ENCODE measurements at regions not wholly inside any gene's neighbourhood (a gene's known extent, or its start where the extent isn't known, plus 50 kb on each side); places are given as distances from the start of the nearest gene placed in this dataset.
"Not testable (repeated sequence)": the region's sequence is repeated elsewhere in the genome, so short reads cannot be mapped to it uniquely, and the experiment has no call there.

DNA sequence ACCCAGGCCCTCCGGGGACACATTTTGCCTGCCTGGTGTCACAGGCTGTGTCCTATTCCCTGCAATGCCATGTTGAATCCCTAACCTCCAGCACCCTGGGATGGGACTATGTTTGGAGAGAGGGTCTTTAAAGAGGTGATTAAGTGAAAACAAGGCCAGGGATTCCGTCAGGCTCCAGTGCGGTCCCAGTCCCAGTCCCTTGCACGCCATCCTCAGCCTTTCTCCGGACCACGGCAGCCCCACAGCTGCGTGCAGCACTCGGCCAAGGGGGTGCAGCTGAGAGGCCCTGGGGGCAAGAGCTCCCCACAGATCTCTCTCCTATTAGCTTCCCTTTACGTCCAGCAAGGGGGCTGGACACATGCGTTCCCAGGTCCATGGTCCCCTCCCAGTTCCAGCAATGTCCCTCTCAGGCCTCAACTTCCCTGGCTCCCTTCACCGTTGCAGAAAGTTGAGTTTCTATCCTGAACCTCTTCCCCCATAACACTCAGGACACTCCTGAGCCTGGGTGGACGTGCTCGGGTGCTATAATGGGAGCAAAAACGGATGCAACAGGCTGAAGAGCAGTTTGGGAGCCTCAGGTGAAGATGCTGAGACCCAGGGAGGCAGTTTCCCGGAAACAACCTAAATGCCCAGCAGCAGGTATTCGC is 1422.7 kb downstream of the BRD1 start:
- no peak for DNase-seq

DNA sequence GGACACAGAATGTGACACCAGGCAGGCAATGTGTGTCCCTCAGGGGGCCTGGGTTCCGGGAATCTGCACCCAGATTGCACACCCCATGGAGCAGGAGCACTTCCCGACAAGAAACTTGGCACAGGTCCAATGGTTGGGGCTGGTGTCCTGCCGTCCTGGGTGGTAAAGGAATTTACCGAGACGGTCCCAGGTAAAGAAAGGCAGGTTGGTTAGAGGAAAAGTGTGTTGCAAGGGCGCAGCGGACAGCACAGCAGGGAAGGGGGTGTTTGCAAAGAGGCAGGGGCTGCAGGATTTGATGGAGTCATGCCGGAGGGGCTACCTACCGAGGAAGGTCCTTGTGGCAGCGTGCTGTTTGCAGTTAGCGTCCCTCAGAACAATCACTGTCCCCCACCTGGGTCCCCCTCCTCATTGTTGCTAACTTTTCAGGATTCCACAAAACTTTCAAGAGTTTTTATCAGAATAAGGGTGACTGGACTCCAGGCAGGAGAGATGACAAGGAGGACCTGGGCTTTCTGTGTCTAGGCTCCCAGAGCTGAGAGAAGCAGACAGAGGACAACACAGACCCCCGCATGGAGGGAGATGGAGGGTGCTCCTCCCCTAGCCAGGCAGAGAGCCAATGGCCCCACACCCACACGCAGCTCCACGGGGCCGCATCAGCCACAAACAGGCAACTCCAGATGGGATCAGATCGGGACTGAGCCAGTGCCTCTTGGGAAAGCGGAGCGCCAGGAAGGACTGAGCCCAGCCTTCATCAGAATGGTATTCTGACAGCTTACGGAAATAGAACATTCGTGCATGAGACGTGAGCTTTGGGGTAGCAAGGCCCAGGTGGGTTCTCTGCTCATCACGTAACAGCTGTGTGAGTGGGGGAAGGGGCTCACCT is 1423.9 kb downstream of the BRD1 start:
- DNase-seq, result no peak

DNA sequence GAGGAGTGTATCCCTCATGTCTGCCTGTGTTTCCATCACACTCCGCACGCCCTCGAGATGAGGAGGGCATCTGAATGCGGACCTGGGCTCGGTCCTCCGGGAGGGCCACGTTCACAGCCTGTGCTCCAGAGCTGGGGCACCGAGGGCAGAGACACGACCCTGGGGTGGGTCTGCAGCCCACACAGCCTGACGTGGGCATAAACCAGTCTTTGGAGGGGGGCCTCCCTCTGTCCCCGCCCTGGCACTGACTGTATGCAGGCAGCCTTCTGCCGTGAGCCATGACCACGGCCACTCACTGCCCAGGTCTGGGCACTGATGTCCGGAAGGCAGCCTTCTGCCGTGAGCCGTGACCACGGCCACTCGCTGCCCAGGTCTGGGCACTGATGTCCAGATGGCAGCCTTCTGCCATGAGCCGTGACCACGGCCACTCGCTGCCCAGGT is 1425.1 kb downstream of the BRD1 start:
- DNase-seq, result no peak

DNA sequence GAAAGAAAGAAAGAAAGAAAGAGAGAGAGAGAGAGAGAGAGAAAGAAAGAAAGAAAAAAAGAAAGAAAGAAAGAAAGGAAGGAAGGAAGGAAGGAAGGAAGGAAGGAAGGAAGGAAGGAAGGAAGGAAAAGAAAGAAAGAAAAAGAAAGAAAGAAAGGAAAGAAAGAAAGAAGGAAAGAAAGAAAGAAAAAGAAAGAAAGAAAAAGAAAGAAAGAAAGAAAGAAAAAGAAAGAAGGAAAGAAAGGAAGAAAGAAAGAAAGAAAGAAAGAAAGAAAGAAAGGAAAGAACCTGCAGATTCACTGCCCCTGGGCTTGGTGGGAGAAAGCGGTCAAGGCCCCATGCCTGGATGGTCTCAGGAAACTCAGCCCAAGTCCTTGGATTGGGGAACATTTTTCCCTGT is 1426.2 kb downstream of the BRD1 start:
- not testable (repeated sequence) for DNase-seq

DNA sequence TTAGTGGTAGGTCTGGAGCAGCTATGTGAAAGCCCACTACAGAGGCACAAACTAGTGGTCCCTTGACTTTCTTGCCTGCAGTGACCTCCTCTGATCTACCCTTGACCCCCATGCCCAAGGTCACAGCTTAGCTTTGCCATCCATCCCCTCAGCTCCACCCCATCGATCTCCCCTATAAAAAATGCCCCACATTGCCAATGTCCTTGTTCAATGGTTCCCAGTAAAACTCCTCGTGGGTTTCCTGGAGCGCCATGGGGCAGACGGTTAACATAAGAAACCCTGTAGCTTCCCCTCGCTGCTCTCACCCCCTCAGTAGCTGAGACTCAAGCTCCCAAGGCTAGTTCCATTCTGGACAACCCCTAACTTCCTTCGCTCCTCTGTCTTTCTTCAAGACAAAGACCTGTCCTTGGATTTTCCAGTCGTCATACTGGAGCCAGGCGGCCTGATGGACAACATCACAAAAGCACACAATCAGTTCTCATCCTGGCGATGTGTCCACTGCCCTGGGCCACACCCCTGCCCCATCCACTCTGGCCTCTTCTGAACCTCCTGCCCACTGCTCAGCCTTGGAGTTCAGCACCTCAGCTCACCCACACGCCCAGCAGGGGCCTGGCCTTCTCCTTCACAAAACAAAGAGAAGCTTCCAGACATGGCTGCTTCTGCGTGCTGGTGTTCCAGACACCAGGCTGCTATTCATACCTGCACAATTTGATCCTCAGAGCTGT is 1429.3 kb downstream of the BRD1 start:
- DNase-seq, result no peak

DNA sequence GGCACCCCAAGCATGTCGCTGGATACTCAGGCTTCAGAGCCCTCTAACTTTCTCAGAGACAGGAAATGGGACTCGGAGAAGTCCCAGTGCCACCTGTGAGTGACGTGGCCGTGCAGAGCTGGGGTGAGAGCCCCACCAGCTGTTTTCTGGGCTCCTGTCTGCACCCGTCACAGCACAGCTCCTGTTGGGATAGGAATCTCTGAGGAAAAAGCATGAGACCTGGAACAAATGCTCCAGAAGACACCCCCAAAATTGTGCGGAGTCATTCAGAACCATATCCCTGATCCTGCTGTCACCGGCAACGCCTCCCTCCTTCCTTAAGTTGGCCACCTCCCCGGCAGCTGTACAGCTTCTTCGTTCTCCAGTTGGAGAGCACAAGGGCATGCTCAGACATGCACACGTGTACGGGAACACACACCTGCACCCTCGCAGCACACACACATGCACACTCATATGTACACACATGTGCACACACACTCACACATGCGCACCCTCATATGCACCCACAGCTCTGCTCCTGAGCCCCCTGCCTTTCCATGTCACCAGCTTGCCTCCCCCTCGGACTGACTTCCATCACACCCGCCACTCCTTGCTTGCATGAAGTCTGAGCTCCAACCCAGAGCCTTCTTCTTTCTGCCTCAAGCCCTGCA is 1430.0 kb downstream of the BRD1 start:
- DNase-seq, result no peak

DNA sequence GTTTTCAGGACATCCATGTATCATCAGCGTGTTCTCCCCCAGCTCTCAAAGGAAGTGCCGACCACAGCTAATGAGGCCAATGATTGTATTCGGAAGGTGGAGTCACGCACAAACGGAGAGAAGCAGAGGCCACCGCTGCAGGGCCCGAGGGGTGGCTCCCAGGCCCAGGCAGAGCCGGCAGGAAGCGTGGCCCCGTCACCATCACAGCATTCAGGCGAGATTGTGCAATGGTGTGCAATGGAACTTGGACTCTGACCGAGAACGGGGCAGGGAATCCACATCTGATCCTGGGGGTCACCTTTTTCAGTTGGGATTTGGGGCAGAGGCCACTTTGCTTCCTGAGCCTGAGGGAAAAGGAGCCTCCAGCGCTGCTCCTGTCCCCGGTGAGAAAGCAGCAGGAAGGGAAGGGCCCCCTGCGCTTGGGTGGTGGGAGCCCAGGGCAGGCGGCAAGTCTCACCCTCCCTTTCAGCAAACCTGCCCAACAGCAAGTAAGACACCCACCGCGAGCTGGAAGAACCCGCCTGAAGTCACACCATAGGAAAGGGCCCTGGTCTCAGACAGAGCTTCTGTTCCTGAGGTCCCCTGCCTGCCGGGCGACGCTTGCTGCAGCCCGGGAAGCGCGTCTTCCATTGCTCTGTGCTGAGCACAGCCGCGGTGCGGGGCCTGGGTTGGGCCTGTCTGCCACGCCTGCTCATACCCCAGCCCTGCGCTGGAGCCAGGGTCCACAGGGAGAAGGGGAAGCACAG is 1430.7 kb downstream of the BRD1 start:
- DNase-seq, result no peak

DNA sequence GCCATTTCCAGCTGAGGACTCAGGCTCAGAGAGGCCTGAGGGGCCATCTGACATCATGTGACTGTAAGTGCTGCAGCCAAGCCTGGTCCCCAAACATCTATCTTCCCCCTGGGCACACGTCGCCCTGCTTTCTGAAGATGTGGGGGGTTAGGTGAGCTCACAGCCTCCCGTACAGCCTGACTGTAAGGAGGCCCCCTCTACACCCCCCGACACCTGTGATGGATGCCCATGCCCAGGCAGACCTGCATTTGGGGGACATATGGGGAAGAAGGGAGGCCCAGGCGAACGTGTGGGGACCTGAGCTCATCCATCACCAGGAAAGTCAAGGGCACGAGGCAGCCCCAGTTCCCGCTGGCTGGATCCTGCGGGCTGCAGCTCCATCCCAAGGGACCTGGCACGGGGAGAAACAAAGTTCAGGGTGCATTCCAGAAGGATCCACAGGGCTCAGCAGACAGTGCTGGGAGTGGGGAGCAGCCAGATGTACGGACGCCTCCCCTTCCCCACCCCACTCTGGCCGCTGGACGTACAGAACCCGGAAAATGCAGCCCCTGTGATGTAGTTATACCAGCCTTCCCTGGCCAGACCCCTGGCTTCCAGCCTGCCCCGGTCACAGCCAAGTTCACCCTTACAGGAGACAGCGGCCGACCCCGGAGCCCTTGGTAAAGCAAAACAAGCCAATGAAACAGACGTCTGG is 1431.4 kb downstream of the BRD1 start:
- no peak for DNase-seq

DNA sequence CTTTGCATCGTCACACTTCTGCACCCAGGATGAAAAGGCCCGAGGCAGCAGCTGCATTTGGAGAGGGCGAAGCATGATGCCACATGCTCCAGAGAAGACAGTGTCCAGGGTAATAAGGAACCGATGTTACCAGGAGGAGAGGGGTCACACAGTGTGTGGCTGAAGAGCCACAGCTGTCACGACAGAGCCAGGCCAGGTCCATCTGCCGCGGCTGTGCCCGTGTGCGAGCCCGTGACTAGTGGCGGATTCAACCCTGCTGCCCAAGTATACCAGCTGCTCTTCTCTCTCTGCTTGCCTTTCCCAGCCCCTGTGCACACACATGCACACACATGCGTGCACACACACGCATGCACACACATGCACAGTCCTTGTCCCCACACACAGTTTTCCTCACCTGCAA is 1432.5 kb downstream of the BRD1 start:
- no peak for DNase-seq

DNA sequence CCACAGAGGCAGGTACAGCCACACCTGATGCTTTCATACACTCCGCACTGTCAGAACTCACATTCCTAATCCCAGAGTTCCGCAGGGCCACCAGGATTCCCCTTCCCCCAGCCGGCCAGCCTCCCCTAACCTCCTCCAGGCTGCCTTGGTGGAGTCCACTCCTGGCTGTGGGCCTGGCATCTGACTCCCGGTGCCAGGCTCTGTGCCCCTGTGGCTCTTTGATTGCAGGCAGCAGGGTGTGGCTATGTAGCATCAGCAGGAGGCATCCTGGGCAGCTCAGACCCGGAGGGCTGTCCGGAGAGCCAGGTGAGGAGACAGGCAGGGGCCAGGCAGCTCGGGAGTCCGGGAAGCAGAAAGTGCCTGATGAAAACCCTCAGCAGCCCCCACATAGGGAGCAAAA is 1432.9 kb downstream of the BRD1 start:
- no peak for DNase-seq

DNA sequence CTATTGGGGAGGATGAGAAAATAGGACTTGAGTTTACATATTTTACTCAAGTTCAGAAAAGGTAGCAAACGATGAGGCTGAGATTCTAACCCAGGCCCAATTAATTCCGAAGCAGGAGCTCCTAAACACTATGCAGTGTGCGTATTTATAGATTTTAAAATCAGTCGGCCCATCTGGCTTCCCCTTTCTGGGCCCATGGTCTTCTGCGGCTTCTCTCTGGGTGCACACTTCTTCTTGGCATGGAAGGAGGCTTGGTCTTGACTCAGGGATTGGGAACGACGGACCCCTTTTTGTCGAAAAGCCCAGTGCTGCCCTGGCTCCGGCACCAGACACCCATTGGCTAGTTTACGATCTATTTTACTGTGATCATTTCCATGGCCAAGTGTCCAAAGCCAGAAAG is 1433.8 kb downstream of the BRD1 start:
- DNase-seq, result no peak

DNA sequence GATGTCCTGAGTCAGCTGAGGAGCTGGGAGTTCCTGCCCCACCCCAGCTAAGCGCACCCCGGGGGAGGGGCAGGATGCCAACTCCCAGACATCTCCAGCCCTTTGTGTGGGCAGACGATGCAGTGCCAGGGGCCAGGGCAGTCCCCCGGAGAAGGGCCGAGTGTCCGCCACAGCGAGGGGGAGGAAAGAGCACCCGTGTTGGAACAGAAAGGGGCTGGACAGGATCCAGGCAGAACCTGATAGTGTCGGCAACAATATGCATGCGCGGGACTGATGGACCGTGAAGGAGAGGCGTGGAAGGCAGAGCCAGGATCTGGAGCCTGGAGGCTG is 1434.7 kb downstream of the BRD1 start:
- no peak for DNase-seq

DNA sequence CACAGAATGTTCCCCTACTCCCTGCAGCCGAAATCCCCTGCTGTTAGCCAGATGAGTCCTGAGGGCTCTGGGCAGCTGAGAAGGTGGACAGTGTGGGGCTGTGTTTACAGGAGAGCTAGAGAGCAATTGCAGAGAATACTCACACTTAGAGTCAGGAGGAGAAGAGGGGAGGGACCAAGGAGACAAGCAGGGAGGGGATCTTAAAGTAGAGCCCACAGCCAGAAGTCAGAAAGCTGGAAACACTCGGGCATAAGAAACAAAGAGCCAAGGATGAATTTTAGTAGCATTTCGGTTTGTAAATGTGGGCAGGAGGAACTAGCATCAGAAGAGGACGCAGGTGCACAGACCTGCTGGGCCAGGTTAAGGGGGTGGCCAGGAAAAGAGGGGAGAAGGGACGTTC is 1435.9 kb downstream of the BRD1 start:
- DNase-seq, result no peak

DNA sequence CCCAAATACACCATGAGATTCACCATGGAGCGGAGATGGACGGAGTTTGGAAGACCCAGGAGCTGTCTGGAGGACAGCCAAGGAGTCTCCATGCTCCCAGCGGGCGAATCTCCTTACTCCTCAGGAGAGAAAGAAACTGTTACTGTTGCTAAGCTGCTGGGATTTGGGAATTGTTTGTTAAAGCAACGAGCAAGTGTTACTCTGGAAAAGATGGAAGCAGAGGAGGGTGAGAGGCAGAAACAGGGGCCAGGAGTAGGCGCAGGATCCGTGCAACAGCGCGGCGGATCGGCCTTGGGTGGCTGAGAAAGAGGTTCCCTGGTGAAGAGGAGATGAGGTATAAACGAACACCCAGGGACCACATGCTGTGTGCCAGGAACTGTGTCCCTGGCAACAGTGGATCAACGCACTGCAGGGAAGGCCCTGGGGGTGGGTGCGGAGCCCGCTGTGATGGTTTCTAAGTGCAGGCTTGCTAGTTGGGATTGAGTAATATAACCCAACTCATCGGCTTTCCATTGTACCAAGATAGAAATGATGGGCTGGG is 1436.4 kb downstream of the BRD1 start:
- DNase-seq, result no peak

DNA sequence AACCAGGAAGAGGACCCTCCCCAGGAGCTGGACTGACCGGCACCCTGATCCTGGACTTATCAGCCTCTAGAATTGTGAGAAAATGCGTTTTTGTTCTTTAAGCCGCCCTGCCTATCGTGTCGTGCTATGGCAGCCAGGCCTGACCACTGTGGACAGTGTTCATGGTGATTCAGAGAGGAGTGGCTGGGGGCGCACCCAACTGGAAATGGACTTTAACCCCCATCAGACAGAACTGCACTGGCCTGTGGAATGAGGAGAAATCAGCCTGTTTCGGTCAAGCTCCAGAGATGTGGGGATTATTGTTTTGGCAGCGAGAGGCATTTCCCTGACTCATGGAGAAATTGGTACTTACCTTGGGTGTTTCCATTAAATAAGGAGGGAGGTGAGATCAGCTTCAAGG is 1437.8 kb downstream of the BRD1 start:
- DNase-seq, result no peak

DNA sequence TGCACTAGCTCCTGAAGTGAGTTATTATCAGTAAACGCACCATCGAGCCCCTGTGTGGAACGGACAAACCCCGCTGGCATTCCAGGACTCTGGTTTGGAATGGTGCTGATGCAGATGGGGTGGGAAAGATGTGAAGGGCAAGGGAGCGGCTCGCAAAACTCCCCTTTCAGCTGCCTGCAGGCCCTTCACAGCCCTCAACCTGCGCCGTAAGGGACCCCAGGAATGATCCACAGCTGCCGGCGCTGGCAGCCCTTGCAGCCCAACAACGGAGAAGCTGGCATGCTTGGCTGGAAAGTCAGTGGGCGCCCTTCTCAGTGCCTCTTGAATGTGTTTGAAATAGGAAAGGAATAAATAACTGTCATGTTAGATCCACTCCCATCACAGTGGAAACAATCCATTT is 1445.5 kb downstream of the BRD1 start:
- no peak for DNase-seq

DNA sequence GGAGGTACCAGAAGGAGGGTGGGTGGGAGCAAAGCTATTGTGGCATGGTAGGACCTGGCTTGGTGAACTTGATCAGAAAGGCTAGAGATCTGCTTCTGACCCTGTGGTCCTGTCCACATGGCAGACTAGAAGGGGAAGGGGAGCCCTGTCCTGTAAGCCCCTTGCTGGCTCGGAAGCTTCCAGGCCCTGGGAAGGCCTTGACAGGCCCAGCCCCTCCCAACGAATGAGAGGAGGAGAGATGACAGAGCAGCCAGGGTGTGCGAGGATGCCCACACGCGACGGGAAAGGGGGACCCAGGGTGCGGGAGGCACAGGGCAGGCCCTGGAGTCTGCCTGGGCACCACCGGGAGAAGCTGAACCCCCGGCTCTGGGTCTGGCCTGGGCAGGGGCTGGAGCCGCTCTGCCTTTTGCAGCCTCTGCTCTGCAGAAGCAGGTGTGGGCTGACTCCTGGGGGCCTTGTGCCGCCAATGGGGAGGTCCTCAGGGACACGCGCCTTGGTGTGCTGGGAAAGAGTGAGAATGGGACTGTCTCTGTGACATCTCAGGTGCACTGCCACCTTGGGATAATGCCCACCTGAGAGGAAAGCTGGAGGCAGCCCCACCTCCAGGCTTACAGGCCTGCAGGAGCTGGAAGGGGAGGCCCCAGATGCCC is 1447.5 kb downstream of the BRD1 start:
- no peak for DNase-seq

DNA sequence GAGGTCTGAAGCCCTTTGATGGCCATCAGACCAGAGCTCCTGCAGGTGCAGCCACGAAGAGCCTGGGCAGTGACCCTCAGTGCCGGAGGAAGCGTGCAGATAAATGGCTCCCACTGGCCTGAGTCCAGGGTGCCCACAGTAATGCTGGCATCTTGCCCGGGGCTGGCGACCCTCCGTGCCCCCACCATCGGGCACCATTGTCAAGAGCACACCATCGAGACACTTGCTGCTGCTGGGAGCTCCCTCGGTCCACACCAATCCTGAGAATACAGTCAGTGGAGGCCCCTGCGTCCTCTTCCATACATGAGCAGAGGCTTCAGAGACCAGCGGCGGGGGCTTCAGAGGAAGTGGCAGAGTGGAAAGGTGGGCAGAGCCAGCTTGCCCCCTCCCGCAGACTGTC is 1448.3 kb downstream of the BRD1 start:
- no peak for DNase-seq

DNA sequence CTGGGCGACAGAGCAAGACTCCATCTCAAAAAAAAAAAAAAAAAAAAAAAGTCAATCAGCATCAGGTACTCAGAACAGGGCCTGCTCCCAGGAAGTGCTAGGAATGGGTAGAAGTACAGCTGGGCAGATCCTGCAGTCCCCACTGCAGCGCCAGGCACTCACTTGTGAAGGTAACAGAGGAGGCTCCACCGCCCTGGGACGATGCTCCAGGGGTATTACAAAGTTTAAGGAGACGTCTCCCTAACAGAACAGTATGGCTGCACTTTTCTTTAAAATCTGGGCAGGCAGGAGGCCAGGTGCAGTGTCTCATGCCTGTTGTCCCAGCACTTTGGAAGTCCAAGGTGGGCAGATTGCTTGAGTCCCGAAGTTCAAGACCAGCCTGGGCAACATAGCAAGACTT is 1449.0 kb downstream of the BRD1 start:
- no peak for DNase-seq

DNA sequence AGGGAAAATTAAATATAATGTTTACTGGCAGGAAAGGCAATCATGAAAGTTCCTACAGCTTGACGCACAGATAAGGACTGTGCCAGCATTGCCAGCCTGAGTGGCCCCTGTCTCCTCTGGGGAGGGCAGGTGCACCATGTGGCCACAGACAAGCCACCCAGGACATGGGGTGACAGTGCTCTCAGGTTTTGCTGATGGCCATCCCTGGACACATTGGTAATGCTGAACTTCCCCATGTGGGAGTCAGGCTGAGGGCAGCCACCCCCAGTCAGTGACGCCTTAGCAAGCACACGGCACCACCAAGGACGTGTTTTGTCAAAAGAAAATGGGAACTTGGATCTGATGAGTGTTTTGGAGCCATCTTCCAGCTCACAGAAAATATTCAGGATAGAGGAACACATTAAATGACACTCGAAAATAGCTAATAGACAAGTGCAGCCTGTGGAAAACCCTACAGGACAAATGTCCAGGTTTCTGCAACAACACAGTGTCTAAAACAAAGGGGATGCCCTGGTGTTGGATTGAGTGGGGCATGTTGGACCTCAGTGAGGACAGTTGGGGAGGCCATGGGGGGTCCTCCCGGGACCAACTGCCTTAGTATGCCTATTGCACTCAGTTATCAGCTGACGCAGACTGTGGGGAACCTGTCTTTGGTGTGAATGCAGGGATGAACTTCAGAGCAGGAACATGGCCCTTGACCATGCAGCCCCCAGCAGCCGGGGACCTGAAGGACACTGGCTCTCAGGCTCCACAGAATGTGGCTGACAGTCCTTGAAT is 1450.5 kb downstream of the BRD1 start:
- no peak for DNase-seq

Data from hematopoietic multipotent progenitor cell treated with erythropoietin and hydrocortisone succinate and interleukin-3 and kit ligand, for 4 days (in vitro differentiated cells).